HCT116 (cell line): ENCODE measurements at regions not wholly inside any gene's neighbourhood (a gene's known extent, or its start where the extent isn't known, plus 50 kb on each side); places are given as distances from the start of the nearest gene placed in this dataset.
"Not testable (repeated sequence)": the region's sequence is repeated elsewhere in the genome, so short reads cannot be mapped to it uniquely, and the experiment has no call there.

Source experiments
- POLR2A ChIP-seq: IDR thresholded peaks from 2 replicates; pipeline ENCODE4 v1.7.0; 2011; ENCODE audit warnings: borderline replicate concordance; ENCODE audit not compliant: insufficient read depth, insufficient read length; ENCODE audit errors: extremely low read depth
- RAD21 ChIP-seq: IDR thresholded peaks from 2 replicates; pipeline ENCODE4 v1.6.1; 2012; ENCODE audit warnings: low read depth, mild to moderate bottlenecking
- ZFX ChIP-seq: fragments of 450-650 bp; IDR thresholded peaks from 2 replicates; pipeline ENCODE4 v1.6.1; 2017
- TF ChIP-seq, protein P1 (sequence below): IDR thresholded peaks from 2 replicates; pipeline ENCODE4 v1.6.1; 2012; ENCODE audit warnings: low read depth
- TF ChIP-seq, protein P2 (sequence below), 3 experiments: fragments of 200-600 bp in 1 of 3; sonication (generic) in 1 of 3; IDR thresholded peaks in 2 of 3; conservative IDR thresholded peaks in 1 of 3; 2 replicates each; pipeline ENCODE4 v1.5.1; 2012 to 2017; ENCODE audit warnings: low read depth in 2 of 3, low read length in 2 of 3, antibody characterized with exemption in 1 of 3, borderline replicate concordance in 1 of 3, control low read depth in 1 of 3, mild to moderate bottlenecking in 1 of 3, mixed read lengths in 1 of 3, mixed run types in 1 of 3, moderate library complexity in 1 of 3; ENCODE audit not compliant: insufficient read depth in 1 of 3
- TF ChIP-seq, protein P3 (sequence below): IDR thresholded peaks from 2 replicates; pipeline ENCODE4 v1.6.1; 2011; ENCODE audit warnings: mild to moderate bottlenecking, low read length, moderate library complexity; ENCODE audit not compliant: insufficient replicate concordance; ENCODE audit errors: extremely low read depth

DNA sequence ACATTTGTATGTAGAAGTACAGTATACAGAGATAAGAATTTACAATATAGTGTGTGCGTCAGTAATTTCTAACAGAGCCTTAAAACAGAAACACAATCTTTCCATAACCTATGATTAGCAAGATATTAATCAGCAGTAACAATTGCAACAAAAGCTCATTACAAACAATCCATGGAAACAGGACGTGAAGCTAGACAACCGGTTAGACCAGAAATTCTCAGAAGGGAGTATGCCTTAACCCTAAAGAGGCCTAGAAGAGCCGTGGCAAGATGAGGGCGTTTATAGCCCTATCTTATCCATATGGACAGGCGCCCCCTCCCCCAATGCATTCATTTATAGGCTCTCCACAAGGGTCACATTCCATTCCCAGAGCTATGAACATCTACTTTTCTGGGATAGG, 184.2 kb upstream of the GK2 start:
- not testable (repeated sequence) for TF ChIP-seq ZFX, POLR2A, RAD21
- TF ChIP-seq, protein P1, sequence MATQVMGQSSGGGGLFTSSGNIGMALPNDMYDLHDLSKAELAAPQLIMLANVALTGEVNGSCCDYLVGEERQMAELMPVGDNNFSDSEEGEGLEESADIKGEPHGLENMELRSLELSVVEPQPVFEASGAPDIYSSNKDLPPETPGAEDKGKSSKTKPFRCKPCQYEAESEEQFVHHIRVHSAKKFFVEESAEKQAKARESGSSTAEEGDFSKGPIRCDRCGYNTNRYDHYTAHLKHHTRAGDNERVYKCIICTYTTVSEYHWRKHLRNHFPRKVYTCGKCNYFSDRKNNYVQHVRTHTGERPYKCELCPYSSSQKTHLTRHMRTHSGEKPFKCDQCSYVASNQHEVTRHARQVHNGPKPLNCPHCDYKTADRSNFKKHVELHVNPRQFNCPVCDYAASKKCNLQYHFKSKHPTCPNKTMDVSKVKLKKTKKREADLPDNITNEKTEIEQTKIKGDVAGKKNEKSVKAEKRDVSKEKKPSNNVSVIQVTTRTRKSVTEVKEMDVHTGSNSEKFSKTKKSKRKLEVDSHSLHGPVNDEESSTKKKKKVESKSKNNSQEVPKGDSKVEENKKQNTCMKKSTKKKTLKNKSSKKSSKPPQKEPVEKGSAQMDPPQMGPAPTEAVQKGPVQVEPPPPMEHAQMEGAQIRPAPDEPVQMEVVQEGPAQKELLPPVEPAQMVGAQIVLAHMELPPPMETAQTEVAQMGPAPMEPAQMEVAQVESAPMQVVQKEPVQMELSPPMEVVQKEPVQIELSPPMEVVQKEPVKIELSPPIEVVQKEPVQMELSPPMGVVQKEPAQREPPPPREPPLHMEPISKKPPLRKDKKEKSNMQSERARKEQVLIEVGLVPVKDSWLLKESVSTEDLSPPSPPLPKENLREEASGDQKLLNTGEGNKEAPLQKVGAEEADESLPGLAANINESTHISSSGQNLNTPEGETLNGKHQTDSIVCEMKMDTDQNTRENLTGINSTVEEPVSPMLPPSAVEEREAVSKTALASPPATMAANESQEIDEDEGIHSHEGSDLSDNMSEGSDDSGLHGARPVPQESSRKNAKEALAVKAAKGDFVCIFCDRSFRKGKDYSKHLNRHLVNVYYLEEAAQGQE = not testable (repeated sequence)
- TF ChIP-seq, protein P2, sequence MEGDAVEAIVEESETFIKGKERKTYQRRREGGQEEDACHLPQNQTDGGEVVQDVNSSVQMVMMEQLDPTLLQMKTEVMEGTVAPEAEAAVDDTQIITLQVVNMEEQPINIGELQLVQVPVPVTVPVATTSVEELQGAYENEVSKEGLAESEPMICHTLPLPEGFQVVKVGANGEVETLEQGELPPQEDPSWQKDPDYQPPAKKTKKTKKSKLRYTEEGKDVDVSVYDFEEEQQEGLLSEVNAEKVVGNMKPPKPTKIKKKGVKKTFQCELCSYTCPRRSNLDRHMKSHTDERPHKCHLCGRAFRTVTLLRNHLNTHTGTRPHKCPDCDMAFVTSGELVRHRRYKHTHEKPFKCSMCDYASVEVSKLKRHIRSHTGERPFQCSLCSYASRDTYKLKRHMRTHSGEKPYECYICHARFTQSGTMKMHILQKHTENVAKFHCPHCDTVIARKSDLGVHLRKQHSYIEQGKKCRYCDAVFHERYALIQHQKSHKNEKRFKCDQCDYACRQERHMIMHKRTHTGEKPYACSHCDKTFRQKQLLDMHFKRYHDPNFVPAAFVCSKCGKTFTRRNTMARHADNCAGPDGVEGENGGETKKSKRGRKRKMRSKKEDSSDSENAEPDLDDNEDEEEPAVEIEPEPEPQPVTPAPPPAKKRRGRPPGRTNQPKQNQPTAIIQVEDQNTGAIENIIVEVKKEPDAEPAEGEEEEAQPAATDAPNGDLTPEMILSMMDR (IDR thresholded peaks at IDR 0.05 in 2 of 3, conservative IDR thresholded peaks at IDR 0.05 in 1 of 3; ENCODE audit: borderline replicate concordance in 1 of 3, insufficient read depth in 1 of 3, low read depth in 2 of 3, low read length in 2 of 3) = not testable (repeated sequence)
- TF ChIP-seq, protein P3, sequence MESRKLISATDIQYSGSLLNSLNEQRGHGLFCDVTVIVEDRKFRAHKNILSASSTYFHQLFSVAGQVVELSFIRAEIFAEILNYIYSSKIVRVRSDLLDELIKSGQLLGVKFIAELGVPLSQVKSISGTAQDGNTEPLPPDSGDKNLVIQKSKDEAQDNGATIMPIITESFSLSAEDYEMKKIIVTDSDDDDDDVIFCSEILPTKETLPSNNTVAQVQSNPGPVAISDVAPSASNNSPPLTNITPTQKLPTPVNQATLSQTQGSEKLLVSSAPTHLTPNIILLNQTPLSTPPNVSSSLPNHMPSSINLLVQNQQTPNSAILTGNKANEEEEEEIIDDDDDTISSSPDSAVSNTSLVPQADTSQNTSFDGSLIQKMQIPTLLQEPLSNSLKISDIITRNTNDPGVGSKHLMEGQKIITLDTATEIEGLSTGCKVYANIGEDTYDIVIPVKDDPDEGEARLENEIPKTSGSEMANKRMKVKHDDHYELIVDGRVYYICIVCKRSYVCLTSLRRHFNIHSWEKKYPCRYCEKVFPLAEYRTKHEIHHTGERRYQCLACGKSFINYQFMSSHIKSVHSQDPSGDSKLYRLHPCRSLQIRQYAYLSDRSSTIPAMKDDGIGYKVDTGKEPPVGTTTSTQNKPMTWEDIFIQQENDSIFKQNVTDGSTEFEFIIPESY = not testable (repeated sequence)
